Stomach (tissue), 8 donors: ENCODE measurements at regions not wholly inside any gene's neighbourhood (a gene's known extent, or its start where the extent isn't known, plus 50 kb on each side); places are given as distances from the start of the nearest gene placed in this dataset.

Source experiments
- DNase-seq, 2 donors: peaks; one replicate each; pipeline versions ENCODE4 v3.0.0 to v3.0.0-alpha.2; 2013 to 2019
- H3K27ac ChIP-seq, 5 donors: fragments of 200-600 bp in 4 of 5; sonication (generic) in 4 of 5; one replicate each; pipeline ENCODE4 v1.5.1; 2013 to 2019; ENCODE audit warnings: mild to moderate bottlenecking in 1 of 5, moderate library complexity in 1 of 5
- H3K27me3 ChIP-seq, 3 donors: fragments of 200-600 bp; sonication (generic); one replicate each; pipeline ENCODE4 v1.5.1; 2017 to 2019; ENCODE audit warnings: mixed run types in 1 of 3
- H3K36me3 ChIP-seq, 4 donors: fragments of 200-600 bp; sonication (generic); 1 replicate in 3 of 4; 2 replicates in 1 of 4; pipeline ENCODE4 v1.5.1; 2016 to 2019
- H3K4me1 ChIP-seq, 4 donors: fragments of 200-600 bp; sonication (generic); one replicate each; pipeline ENCODE4 v1.5.1; 2016 to 2019
- H3K4me3 ChIP-seq, 4 donors: fragments of 200-600 bp; sonication (generic) in 3 of 4; one replicate each; pipeline ENCODE4 v1.5.1; 2016 to 2019; ENCODE audit warnings: mild to moderate bottlenecking in 1 of 4
- H3K9me3 ChIP-seq, 4 donors: fragments of 200-600 bp; sonication (generic); one replicate each; pipeline ENCODE4 v1.5.1; 2016 to 2019
- CTCF ChIP-seq, 7 experiments: fragments of 450-650 bp in 4 of 7; fragments of 200-600 bp in 3 of 7; sonication (generic) in 3 of 7; IDR thresholded peaks; one replicate each; pipeline ENCODE4 v1.5.1; 2016 to 2019; ENCODE audit warnings: antibody characterized with exemption in 7 of 7, control low read depth in 2 of 7, mild to moderate bottlenecking in 1 of 7
- EP300 ChIP-seq: sonication (generic); formaldehyde crosslinking; IDR thresholded peaks from one replicate; pipeline ENCODE4 v1.6.1; 2017; ENCODE audit warnings: antibody characterized with exemption
- POLR2A ChIP-seq, 4 donors: fragments of 450-650 bp; IDR thresholded peaks; one replicate each; pipeline ENCODE4 v1.6.1; 2016; ENCODE audit warnings: antibody characterized with exemption in 4 of 4, control low read depth in 2 of 4, mild to moderate bottlenecking in 1 of 4, moderate library complexity in 1 of 4
- POLR2AphosphoS5 ChIP-seq, 3 donors: sonication (generic); formaldehyde crosslinking; IDR thresholded peaks; one replicate each; pipeline ENCODE4 v1.6.1; 2016; ENCODE audit warnings: antibody characterized with exemption in 3 of 3
- WGBS, 5 donors: extraction: QIAGEN DNeasy Blood & Tissue Kit in 3 of 5; methylation state at CpG; one replicate each; pipeline versions ENCODE4 v1.1.5 to v1.1.7; 2013 to 2018; 5-methylcytosine and 5-hydroxymethylcytosine counted together
- intact Hi-C: fragments of 100-400 bp; cut with DNase I; formaldehyde crosslinking; loops from one replicate; pipeline ENCODE4 v1.15.1; 2023; ENCODE audit warnings: low total_unique reads
- donor health status: healthy with polysubstance abuse.
- donor health status: Bipolar disorder and iron deficiency.
- donor health status: healthy.

- Histone ChIP-seq H3K27me3 (no peaks in the 10 kb centered on the region), H3K36me3 (no peaks in the 10 kb centered on the region), H3K27ac (no peak overlapping the region), H3K4me3 (no peak overlapping the region), H3K4me1 (no peaks in the 10 kb centered on the region), H3K9me3 (no peaks in the 10 kb centered on the region)
- intact Hi-C loops = no loop called here
- TF ChIP-seq POLR2AphosphoS5 (IDR thresholded peaks at IDR 0.05) = no peak
- TF ChIP-seq EP300 = no peak
- no peak for TF ChIP-seq CTCF (IDR thresholded peaks at IDR 0.05)
- no peak for TF ChIP-seq POLR2A (IDR thresholded peaks at IDR 0.05)
- WGBS, 5 donors = 62 to 92% (median 79%) methylated on average over 1 of the region's 1 CpG
- no peak for DNase-seq
Observed at GRCh38 chr10:8969853-8970252, 915.4 kb downstream of the GATA3 start.

DNA sequence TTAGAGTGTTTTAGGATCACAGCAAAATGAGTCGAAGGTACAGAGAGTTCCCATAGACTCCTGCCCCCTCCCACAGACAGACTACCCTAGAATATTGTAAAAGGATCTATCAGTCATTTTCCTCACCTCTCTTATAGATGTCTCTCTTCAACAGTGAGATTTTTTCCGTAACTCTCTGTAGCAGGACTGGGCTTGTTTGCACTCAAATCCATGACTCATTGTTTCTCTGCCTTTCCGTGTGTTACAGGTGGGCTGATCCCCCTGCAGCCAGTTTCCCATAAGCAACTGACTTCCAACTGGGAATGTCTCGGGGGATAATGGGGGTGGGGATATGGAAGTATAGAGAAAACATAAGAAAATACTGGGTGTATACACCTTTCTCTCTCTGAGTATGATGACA, 921.0 kb downstream of the GATA3 start:
- Histone ChIP-seq H3K9me3 (no peaks in the 10 kb centered on the region), H3K4me3 (no peak overlapping the region), H3K27ac (no peak overlapping the region), H3K36me3 (no peaks in the 10 kb centered on the region), H3K4me1 (no peaks in the 10 kb centered on the region), H3K27me3 (peaks cover 0 to 5% (median 0%) of the 10 kb centered on the region in 3 donors)
- WGBS, 5 donors = 36 to 56% (median 46%) methylated on average over 4 of the region's 4 CpGs
- no peak for TF ChIP-seq POLR2AphosphoS5 (IDR thresholded peaks at IDR 0.05)
- no peak for TF ChIP-seq CTCF (IDR thresholded peaks at IDR 0.05)
- TF ChIP-seq POLR2A (IDR thresholded peaks at IDR 0.05) = no peak
- no peak for TF ChIP-seq EP300
- intact Hi-C loops = no loop called here
- no peak for DNase-seq

GRCh38 chr10:8978100-8978499, 923.6 kb downstream of the GATA3 start:
- Histone ChIP-seq H3K9me3 (no peaks in the 10 kb centered on the region), H3K4me3 (no peak overlapping the region), H3K36me3 (no peaks in the 10 kb centered on the region), H3K27ac (no peak overlapping the region), H3K4me1 (no peaks in the 10 kb centered on the region), H3K27me3 (peaks cover 0 to 5% (median 0%) of the 10 kb centered on the region in 3 donors)
- no peak for DNase-seq
- 84 to 92% (median 88%) methylated on average over 3 of the region's 3 CpGs for WGBS, 5 donors
- intact Hi-C loops = no loop called here
- TF ChIP-seq POLR2A (IDR thresholded peaks at IDR 0.05) (no peak), EP300 (no peak), CTCF (IDR thresholded peaks at IDR 0.05) (no peak), POLR2AphosphoS5 (IDR thresholded peaks at IDR 0.05) (no peak)

DNA sequence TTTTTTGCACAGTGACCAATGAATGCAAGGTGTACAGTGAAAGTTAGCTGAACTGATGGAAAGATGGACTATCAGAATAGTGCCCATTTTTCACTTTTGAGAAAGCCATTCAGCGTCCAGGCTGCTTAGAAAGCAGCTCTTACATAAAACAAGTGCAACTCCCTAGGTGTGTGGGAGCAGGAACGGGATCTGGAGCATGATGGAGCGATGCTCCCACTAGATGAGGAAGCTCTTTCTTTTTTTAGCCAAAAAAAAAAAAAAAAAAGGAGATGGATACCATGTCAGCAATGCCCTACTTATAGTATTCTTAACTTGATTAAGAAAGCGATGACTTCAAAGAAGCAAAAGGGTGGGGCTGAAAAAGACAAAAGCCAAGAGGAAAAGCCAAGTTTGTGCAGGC, 925.5 kb downstream of the GATA3 start:
- intact Hi-C loops = no loop called here
- WGBS, 5 donors = 41 to 78% (median 69%) methylated on average over 4 of the region's 4 CpGs
- TF ChIP-seq POLR2A (IDR thresholded peaks at IDR 0.05) (no peak), CTCF (IDR thresholded peaks at IDR 0.05) (no peak), EP300 (no peak), POLR2AphosphoS5 (IDR thresholded peaks at IDR 0.05) (no peak)

More for the DNA sequence above, 925.5 kb downstream of the GATA3 start:
- Histone ChIP-seq H3K36me3 (no peaks in the 10 kb centered on the region), H3K27ac (no peak overlapping the region), H3K4me1 (no peaks in the 10 kb centered on the region), H3K9me3 (peaks cover 0 to 3% (median 0%) of the 10 kb centered on the region in 4 donors), H3K4me3 (no peak overlapping the region), H3K27me3 (peaks cover 0 to 5% (median 0%) of the 10 kb centered on the region in 3 donors)
- DNase-seq = no peak
